HL-60 (cell line): ENCODE measurements at regions not wholly inside any gene's neighbourhood (a gene's known extent, or its start where the extent isn't known, plus 50 kb on each side); places are given as distances from the start of the nearest gene placed in this dataset.

ENCODE experiments used
- DNase-seq, 2 experiments: peaks; one replicate each; pipeline ENCODE4 v3.0.0-alpha.2; 2010 to 2020; ENCODE audit warnings: low read depth in 1 of 2, low spot score in 1 of 2
- H3K27ac ChIP-seq: fragments of 250-450 bp; sonication (Bioruptor Pico); replicated peaks from 2 replicates; pipeline ENCODE4 v1.5.1; 2020; ENCODE audit warnings: mild to moderate bottlenecking, moderate library complexity
- H3K27me3 ChIP-seq: fragments of 250-450 bp; sonication (Bioruptor Pico); 2 replicates; pipeline ENCODE4 v1.5.1; 2021; ENCODE audit warnings: mild to moderate bottlenecking, moderate library complexity; ENCODE audit not compliant: insufficient read depth, poor library complexity, severe bottlenecking
- H3K4me3 ChIP-seq: replicated peaks from 2 replicates; pipeline ENCODE4 v1.5.1; 2011; ENCODE audit warnings: mild to moderate bottlenecking, control low read depth, low read length; ENCODE audit not compliant: insufficient read depth
- CTCF ChIP-seq: IDR thresholded peaks from one replicate; pipeline ENCODE4 v1.5.1; 2011; ENCODE audit warnings: low read length, control low read depth, inconsistent platforms; ENCODE audit not compliant: insufficient read depth
- GABPA ChIP-seq: IDR thresholded peaks from 2 replicates; pipeline ENCODE4 v1.6.1; 2012; ENCODE audit warnings: low read depth
- POLR2AphosphoS5 ChIP-seq: IDR thresholded peaks from 2 replicates; pipeline ENCODE4 v1.6.1; 2012; ENCODE audit warnings: low read depth
- REST ChIP-seq: IDR thresholded peaks from 2 replicates; pipeline ENCODE4 v1.6.1; 2012; ENCODE audit warnings: low read depth; ENCODE audit not compliant: insufficient replicate concordance
- SPI1 ChIP-seq: IDR thresholded peaks from 2 replicates; pipeline ENCODE4 v1.6.1; 2012; ENCODE audit warnings: low read depth, mild to moderate bottlenecking, borderline replicate concordance

GRCh38 chr9:90469865-90470387, 172.7 kb downstream of the DIRAS2 start:
- Histone ChIP-seq H3K4me3 (no peak overlapping the region), H3K27ac (no peak overlapping the region), H3K27me3 (peaks cover 2% of the 10 kb centered on the region)
- no peak for DNase-seq
- TF ChIP-seq POLR2AphosphoS5 (no peak), GABPA (no peak), SPI1 (no peak), CTCF (no peak), REST (no peak)

GRCh38 chr9:90476058-90476457, 166.6 kb downstream of the DIRAS2 start:
- TF ChIP-seq POLR2AphosphoS5 (no peak), REST (no peak), GABPA (no peak), CTCF (no peak), SPI1 (no peak)
- no peak overlapping the region for H3K4me3 ChIP-seq
- H3K27me3 ChIP-seq = no peaks in the 10 kb centered on the region
- DNase-seq = no peak
- no peak overlapping the region for H3K27ac ChIP-seq

GRCh38 chr9:90477535-90477934, 165.1 kb downstream of the DIRAS2 start:
- TF ChIP-seq REST (no peak), SPI1 (no peak)
- DNase-seq = no peak
- H3K27ac ChIP-seq = no peak overlapping the region
- no peaks in the 10 kb centered on the region for H3K27me3 ChIP-seq
- H3K4me3 ChIP-seq = no peak overlapping the region

- DNase-seq = no peak
- TF ChIP-seq POLR2AphosphoS5 (no peak), GABPA (no peak), SPI1 (no peak), REST (no peak), CTCF (no peak)
- Histone ChIP-seq H3K27ac (no peak overlapping the region), H3K27me3 (no peaks in the 10 kb centered on the region), H3K4me3 (no peak overlapping the region)
Observed at GRCh38 chr9:90478821-90479220, 163.8 kb downstream of the DIRAS2 start.
